GM18951 (cell line): ENCODE measurements at regions not wholly inside any gene's neighbourhood (a gene's known extent, or its start where the extent isn't known, plus 50 kb on each side); places are given as distances from the start of the nearest gene placed in this dataset.

Experiments
- POLR2A ChIP-seq: IDR thresholded peaks from 4 replicates; pipeline ENCODE4 v1.6.1; 2011; ENCODE audit warnings: mild to moderate bottlenecking; ENCODE audit not compliant: insufficient read length, insufficient read depth; ENCODE audit errors: extremely low read depth
- in situ Hi-C: fragments of 300-500 bp; cut with MboI; formaldehyde crosslinking; loops from one replicate; pipeline ENCODE4 v1.12.0; 2022; ENCODE audit warnings: low sequenced_read_pairs, mixed read lengths, inconsistent platforms; ENCODE audit not compliant: unreplicated experiment

- in situ Hi-C loops = no loop called here
- no peak for TF ChIP-seq POLR2A
These were observed 1782.4 kb upstream of the PCDH10 start for GRCh38 chr4:131366714-131367113.

GRCh38 chr4:131367441-131367840 is 1781.7 kb upstream of the PCDH10 start:
- in situ Hi-C loops = no loop called here

GRCh38 chr4:131370846-131371245 is 1778.2 kb upstream of the PCDH10 start:
- TF ChIP-seq POLR2A = no peak
- in situ Hi-C loops = no loop called here

More at GRCh38 chr4:131367441-131367840, 1781.7 kb upstream of the PCDH10 start:
- no peak for TF ChIP-seq POLR2A

DNA sequence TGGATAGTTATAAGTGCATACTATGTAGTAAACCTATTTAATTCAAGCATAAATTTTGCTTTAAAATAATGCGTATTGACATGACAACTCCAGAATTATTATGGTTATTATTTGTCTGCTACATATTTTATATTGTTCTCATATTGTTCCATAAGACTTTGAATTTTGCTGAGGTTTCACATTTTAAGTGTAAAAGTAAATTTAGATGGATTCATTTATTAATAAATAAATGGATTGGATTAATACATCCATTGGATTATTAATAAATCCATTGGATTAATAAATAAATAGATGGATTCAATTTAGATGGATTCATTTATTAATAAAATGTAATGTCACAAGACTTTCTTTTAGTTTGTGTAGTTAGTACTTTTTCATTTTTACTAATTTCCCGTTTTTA is 1768.0 kb upstream of the PCDH10 start:
- no peak for TF ChIP-seq POLR2A
- in situ Hi-C loops = no loop called here

DNA sequence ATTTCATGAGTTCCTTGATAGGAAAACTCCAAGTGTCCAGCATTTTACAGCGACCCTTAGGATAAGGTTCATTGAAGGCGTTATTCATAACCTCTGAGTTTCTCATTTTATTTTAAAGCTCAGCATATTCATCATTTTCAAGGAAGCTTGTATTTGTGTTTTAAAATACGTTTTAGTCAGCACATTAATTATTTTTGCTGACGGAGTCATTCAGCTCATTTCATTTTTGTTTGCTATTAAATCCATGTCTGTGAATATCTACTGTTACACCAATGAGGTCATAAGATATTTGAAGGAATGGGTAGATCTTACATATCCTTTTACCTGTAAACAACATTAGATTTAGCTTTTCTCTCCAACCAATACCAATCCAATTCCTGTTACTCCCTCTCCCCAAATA is 1766.3 kb upstream of the PCDH10 start:
- TF ChIP-seq POLR2A = no peak
- in situ Hi-C loops = no loop called here

DNA sequence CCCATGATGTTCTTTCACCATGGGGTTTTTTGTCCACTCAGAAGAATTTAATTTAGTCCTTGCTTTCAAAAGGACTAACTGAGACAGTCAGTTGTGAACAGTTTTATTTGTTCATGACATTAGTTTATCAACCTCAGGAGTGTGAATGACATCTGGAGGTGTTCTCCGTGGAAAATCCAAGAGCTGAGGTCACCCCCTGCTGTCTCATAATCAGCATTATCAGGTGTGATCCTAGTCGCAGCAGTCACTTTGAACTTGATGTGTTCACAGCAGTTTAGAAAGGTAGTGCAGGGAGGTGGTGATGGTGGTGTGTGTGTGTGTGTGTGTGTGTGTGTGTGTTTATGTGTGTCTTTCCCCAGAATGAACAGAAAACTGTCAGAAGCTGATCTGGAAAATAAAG is 1760.8 kb upstream of the PCDH10 start:
- TF ChIP-seq POLR2A = no peak
- in situ Hi-C loops = no loop called here

GRCh38 chr4:131408102-131408501 is 1741.0 kb upstream of the PCDH10 start:
- TF ChIP-seq POLR2A = no peak
- in situ Hi-C loops = no loop called here

- TF ChIP-seq POLR2A = no peak
- in situ Hi-C loops = no loop called here
These were observed 1737.7 kb upstream of the PCDH10 start for GRCh38 chr4:131411393-131411792.

DNA sequence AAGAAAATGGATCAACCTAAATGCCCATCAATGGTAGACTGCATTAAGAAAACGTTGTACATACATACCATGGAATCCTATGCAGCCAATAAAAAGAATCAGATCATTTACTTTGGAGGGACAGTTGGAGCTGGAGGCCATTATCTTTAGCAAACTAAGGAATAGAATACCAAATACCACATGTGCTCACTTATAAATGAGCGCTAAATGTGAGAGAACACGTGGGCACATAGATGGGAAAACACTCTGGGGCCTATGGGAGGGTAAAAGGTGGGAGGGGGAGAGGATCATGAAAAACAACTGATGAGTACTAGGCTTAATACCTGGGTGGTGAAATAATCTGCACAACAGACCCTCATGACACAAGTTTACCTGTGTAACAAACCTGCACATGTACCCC is 1729.9 kb upstream of the PCDH10 start:
- in situ Hi-C loops = no loop called here
- no peak for TF ChIP-seq POLR2A

DNA sequence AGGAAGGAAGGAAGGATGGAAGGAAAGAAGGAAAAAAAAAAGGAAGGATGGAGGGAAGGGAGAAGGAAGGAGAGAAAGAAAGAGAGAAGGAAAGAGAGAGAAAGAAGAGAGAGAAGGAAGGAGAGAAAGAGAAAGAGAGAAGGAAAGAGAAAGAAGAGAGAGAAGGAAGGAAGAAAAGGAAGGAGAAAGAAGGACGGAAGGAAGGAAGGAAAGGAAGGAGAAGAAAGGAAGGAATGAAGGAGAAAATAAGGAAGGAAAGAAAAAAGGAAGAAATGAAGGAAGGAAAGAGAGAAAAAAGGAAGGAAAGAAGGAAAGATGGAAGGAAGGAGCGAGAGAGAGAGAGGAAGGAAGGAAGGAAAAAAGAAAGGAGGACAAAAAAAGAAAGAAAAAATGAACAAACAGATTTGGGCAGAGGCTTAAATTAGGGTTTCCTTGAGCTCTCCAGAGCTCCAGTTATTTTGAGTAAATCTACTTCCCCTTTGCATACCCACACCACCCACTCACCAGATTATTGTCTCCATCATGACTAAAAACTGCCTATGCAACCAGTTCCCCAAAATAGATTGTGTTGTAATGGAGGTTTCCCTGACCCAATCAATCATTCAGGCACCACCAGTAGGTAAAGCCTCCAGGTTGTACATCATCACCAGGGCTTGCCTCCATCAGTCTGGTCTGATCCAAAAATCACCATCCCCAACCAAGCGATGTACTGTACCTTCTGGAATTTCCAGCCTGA is 1722.9 kb upstream of the PCDH10 start:
- TF ChIP-seq POLR2A = no peak
- in situ Hi-C loops = no loop called here

GRCh38 chr4:131427000-131427399 is 1722.1 kb upstream of the PCDH10 start:
- TF ChIP-seq POLR2A = no peak
- in situ Hi-C loops = no loop called here

DNA sequence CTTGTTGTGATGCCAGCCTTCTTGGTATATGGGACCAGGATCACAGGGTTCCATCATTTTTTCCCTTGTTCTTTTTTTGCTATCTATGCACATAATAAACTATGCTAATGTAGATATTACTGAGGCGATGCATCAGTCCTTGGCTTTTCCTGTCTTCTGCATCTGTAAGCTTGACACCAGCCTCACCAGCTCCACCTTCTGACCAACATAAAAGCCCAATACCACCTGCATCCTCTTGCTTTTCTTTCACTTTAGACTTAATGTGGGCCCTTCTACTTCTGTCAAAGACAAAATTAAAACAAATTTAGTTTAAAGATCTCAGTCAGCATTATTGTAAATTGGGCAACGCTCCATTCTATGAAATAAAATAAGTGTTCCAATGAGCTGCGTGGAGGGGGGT is 1718.8 kb upstream of the PCDH10 start:
- in situ Hi-C loops = no loop called here
- no peak for TF ChIP-seq POLR2A

DNA sequence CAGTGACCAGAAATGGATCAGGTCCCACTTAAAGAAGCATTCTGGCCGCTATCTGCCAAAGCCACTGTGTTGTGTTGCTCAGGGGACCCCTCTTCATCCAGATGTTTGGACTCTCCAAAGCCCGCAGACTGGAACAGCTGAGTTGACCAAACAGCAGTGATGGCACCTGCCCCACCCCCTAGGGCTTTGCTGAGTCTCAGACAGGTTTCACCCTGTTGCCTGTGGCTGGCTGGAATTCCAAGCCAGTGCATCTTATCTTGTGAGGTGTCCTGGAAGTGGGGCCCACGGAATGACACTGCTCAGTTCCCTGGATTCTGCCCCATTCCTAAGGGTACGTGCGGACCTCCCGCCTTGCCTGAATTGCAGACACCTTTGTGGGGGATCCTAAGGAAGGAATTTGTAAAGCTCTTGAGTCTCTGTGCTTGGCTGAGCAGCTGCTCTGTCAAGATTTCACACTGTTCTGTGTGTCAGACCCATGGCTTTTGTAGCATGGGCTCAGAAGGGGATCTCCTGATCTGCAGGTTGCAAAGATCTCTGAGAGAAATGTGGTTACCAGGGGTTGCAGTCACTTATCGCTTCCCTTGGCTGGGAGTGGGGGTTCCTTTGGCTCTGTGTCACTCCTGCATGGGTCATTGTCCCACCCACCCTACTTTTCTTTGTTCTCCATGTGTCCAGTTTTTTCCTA is 1707.9 kb upstream of the PCDH10 start:
- in situ Hi-C loops = no loop called here
- TF ChIP-seq POLR2A = no peak

DNA sequence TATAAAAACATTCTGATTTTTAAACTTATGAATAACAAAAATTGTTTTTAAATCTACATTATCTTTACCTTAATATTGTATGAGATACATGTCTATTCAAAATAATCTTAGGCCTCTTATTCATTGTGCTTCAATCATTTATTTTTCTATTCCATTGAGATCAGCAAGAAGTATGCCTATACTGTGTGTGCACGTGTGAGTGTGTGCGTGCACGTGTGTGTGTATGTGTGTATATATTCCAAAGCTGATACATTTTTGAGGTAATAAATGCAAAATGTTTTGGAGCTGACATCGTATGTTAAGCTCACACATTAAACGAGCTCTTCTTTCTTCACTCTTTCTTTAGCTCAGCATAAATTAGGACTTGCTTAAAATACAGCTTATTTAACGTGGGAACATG is 1701.2 kb upstream of the PCDH10 start:
- in situ Hi-C loops = no loop called here
- no peak for TF ChIP-seq POLR2A
